Testis (tissue), 2 donors: ENCODE measurements at regions not wholly inside any gene's neighbourhood (a gene's known extent, or its start where the extent isn't known, plus 50 kb on each side); places are given as distances from the start of the nearest gene placed in this dataset.
"Not testable (repeated sequence)": the region's sequence is repeated elsewhere in the genome, so short reads cannot be mapped to it uniquely, and the experiment has no call there.

Experiments
- DNase-seq: peaks from one replicate; pipeline ENCODE4 v3.0.0-alpha.2; 2019
- H3K27ac ChIP-seq, 2 donors: fragments of 200-600 bp; sonication (generic); one replicate each; pipeline ENCODE4 v1.5.1; 2019
- H3K27me3 ChIP-seq: fragments of 200-600 bp; sonication (generic); one replicate; pipeline ENCODE4 v1.5.1; 2019
- H3K36me3 ChIP-seq: fragments of 200-600 bp; sonication (generic); one replicate; pipeline ENCODE4 v1.5.1; 2017; ENCODE audit warnings: low read depth; ENCODE audit errors: missing control alignments
- H3K4me1 ChIP-seq: fragments of 200-600 bp; sonication (generic); one replicate; pipeline ENCODE4 v1.5.1; 2019
- H3K4me3 ChIP-seq, 2 donors: fragments of 200-600 bp; sonication (generic); one replicate each; pipeline ENCODE4 v1.5.1; 2017 to 2019
- H3K9me3 ChIP-seq: fragments of 200-600 bp; sonication (generic); one replicate; pipeline ENCODE4 v1.5.1; 2017
- POLR2A ChIP-seq: fragments of 450-650 bp; IDR thresholded peaks from one replicate; pipeline ENCODE4 v1.6.1; 2017; ENCODE audit warnings: antibody characterized with exemption, mild to moderate bottlenecking, moderate library complexity
- WGBS, 2 donors: methylation state at CpG; one replicate each; pipeline ENCODE4 v1.1.5; 2018; 5-methylcytosine and 5-hydroxymethylcytosine counted together
- intact Hi-C: fragments of 100-400 bp; cut with DNase I; formaldehyde crosslinking; loops from one replicate; pipeline ENCODE4 v1.15.1; 2023; ENCODE audit warnings: low total_unique reads
- TF ChIP-seq, protein P1 (sequence below), 3 experiments: fragments of 450-650 bp in 2 of 3; fragments of 200-600 bp in 1 of 3; sonication (generic) in 1 of 3; IDR thresholded peaks; one replicate each; pipeline ENCODE4 v1.5.1; 2016 to 2019; ENCODE audit warnings: antibody characterized with exemption in 3 of 3, mild to moderate bottlenecking in 2 of 3, moderate library complexity in 1 of 3

DNA sequence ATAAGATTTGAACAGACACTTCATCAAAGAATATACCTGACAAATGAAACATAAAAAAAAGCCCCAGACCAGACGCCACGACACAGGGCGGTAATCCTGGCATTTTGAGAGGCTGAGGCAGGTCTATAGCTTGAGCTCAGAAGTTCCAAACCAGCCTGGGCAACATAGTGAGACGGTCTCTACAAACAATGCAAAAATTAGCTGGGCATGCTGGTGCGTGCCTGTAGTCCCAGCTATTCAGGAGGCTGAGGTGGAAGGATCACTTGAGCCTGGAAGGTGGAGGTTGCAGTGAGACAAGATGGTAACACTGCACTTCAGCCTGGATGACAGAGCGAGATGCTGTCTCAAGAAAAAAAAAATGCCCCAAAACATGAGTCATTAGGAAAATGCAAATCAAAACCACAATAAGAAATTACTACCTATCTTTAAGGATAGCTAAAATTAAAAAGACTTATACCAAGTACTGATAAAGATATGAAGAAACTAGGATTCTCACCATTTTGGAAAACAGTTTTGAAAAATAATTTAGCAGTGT lies 91.7 kb upstream of the GRAMD1B start:
- no peaks in the 10 kb centered on the region for H3K4me1 ChIP-seq
- no peaks in the 10 kb centered on the region for H3K27me3 ChIP-seq
- no peaks in the 10 kb centered on the region for H3K9me3 ChIP-seq
- intact Hi-C loops, result no loop called here
- H3K27ac ChIP-seq, result no peak overlapping the region
- TF ChIP-seq, protein P1, sequence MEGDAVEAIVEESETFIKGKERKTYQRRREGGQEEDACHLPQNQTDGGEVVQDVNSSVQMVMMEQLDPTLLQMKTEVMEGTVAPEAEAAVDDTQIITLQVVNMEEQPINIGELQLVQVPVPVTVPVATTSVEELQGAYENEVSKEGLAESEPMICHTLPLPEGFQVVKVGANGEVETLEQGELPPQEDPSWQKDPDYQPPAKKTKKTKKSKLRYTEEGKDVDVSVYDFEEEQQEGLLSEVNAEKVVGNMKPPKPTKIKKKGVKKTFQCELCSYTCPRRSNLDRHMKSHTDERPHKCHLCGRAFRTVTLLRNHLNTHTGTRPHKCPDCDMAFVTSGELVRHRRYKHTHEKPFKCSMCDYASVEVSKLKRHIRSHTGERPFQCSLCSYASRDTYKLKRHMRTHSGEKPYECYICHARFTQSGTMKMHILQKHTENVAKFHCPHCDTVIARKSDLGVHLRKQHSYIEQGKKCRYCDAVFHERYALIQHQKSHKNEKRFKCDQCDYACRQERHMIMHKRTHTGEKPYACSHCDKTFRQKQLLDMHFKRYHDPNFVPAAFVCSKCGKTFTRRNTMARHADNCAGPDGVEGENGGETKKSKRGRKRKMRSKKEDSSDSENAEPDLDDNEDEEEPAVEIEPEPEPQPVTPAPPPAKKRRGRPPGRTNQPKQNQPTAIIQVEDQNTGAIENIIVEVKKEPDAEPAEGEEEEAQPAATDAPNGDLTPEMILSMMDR (IDR thresholded peaks at IDR 0.05), result no peak
- no peak for TF ChIP-seq POLR2A
- H3K36me3 ChIP-seq, result no peaks in the 10 kb centered on the region
- no peak overlapping the region for H3K4me3 ChIP-seq
- 91 to 94% methylated on average over 6 of the region's 6 CpGs for WGBS, 2 donors
- no peak for DNase-seq

DNA sequence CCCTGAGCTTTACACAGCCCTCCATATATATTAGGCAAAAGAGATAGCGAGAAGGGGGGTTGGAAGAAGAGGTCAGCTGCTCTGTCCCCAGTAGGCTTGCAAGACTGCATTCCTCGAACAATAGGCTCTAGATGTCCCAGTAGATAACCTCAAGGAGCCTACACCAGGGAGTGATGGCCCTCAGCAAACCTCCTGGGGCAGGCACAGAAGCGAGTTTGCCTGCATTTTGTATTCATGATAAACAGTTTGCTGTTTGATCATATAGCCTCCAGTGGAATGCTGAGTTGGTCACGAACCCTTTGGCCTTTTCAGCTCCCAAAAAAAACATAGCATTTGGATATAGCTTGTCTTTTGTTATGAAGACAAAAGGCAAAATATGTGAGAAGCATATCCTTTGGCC lies 95.1 kb upstream of the GRAMD1B start:
- H3K27ac ChIP-seq, result no peak overlapping the region
- intact Hi-C loops, result no loop called here
- TF ChIP-seq, protein P1 (IDR thresholded peaks at IDR 0.05), result no peak
- TF ChIP-seq POLR2A, result no peak
- H3K27me3 ChIP-seq, result no peaks in the 10 kb centered on the region
- 86 to 93% methylated on average over 4 of the region's 4 CpGs for WGBS, 2 donors
- no peaks in the 10 kb centered on the region for H3K9me3 ChIP-seq
- H3K4me1 ChIP-seq, result peaks cover 5% of the 10 kb centered on the region
- H3K36me3 ChIP-seq, result no peaks in the 10 kb centered on the region
- no peak for DNase-seq
- no peak overlapping the region for H3K4me3 ChIP-seq

- H3K4me3 ChIP-seq, DNase-seq, intact Hi-C loops, H3K9me3 ChIP-seq, H3K27ac ChIP-seq, H3K36me3 ChIP-seq, H3K27me3 ChIP-seq: not testable (repeated sequence)
- peaks cover 12% of the 10 kb centered on the region for H3K4me1 ChIP-seq
- WGBS, 2 donors, result 86 to 100% methylated on average over 1 of the region's 1 CpG
Observed at GRCh38 chr11:123332577-123332976, 97.5 kb upstream of the GRAMD1B start.

DNA sequence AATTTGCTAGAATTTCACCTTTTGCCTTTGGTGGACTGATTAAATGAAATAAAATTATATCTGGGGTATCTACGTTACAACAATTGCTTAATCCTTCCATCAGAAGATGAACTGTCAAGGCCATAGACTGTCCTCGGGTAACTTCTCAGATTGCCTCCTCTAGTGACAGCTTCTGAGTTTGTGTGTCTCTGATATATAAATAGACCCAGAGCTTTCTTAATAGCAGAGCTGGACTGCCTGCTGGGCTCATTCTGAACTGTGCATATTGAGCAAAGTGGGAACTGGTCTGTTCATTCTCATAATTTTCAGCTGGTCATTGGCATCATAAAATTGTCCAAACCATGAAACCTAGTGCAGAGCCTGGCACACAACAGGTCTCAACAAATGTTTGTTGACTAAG lies 99.1 kb upstream of the GRAMD1B start:
- H3K36me3 ChIP-seq, result no peaks in the 10 kb centered on the region
- H3K27me3 ChIP-seq, result no peaks in the 10 kb centered on the region
- H3K4me1 ChIP-seq, result peaks cover 12% of the 10 kb centered on the region
- no peaks in the 10 kb centered on the region for H3K9me3 ChIP-seq
- WGBS, 2 donors, result 51 to 69% methylated on average over 2 of the region's 2 CpGs
- no peak for TF ChIP-seq POLR2A
- TF ChIP-seq, protein P1 (IDR thresholded peaks at IDR 0.05), result no peak
- no peak overlapping the region for H3K4me3 ChIP-seq
- DNase-seq, result no peak
- peak overlapping the region in 1 of 2 donors; percentile 22 for H3K27ac ChIP-seq
- intact Hi-C loops, result no loop called here

DNA sequence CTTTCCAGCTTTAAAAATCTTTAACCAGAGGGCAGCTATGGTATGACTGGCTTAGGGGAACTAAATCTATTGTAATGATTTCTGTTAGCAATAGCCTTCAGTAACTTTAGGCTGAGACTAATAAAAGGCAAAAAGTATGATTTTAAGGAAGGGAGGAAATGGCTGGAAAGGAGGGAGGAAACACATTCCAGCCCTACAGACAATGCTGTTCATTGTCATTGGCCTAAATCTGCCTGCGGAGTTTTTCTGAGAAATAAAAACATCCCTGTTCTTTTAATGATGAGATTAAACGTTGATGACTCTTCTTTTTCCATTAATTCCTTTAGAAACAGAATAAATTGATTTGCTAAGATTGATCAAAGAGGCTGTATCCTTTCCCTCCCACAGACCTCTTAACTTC lies 99.6 kb upstream of the GRAMD1B start:
- WGBS, 2 donors, result 53 to 59% methylated on average over 2 of the region's 2 CpGs
- Histone ChIP-seq H3K36me3 (no peaks in the 10 kb centered on the region), H3K4me3 (no peak overlapping the region), H3K27ac (peak overlapping the region in 1 of 2 donors; percentile 22), H3K27me3 (no peaks in the 10 kb centered on the region), H3K9me3 (no peaks in the 10 kb centered on the region), H3K4me1 (peaks cover 12% of the 10 kb centered on the region)
- intact Hi-C loops, result no loop called here
- no peak for TF ChIP-seq POLR2A
- DNase-seq, result no peak

- no peaks in the 10 kb centered on the region for H3K27me3 ChIP-seq
- no peaks in the 10 kb centered on the region for H3K36me3 ChIP-seq
- peaks cover 12% of the 10 kb centered on the region for H3K4me1 ChIP-seq
- H3K27ac ChIP-seq, result peak overlapping the region in 1 of 2 donors; percentile 22
- DNase-seq, result peak; percentile 78
- intact Hi-C loops, result no loop called here
- no peak for TF ChIP-seq POLR2A
- TF ChIP-seq, protein P1 (IDR thresholded peaks at IDR 0.05), result no peak
- no peak overlapping the region for H3K4me3 ChIP-seq
- no peaks in the 10 kb centered on the region for H3K9me3 ChIP-seq
- 45 to 59% methylated on average over 4 of the region's 4 CpGs for WGBS, 2 donors
Observed at GRCh38 chr11:123330071-123330470, 100.0 kb upstream of the GRAMD1B start.
